HCT116 (cell line): ENCODE measurements at regions not wholly inside any gene's neighbourhood (a gene's known extent, or its start where the extent isn't known, plus 50 kb on each side); places are given as distances from the start of the nearest gene placed in this dataset.

Source experiments
- ATAC-seq: fragments of 200-7000 bp; cut with Tn5 transposase; 2 replicates; pipeline ENCODE4 v1.9.1; 2020; ENCODE audit warnings: mild to moderate bottlenecking, moderate library complexity
- BruUV-seq: library from RNA; stranded (reverse); fragments of 400-500 nt; replicated peaks from 2 replicates; lab custom pipeline; 2021; lab: Mats Ljungman, UMichigan
- CTCF ChIA-PET: fragments of 300-600 bp; sonication (Branson Sonifier 250); formaldehyde crosslinking; loops from one replicate; lab custom pipeline; 2021; ENCODE audit warnings: antibody characterized with exemption; lab: Charles Lee
- POLR2A ChIA-PET: fragments of 300-600, 350-600 bp; sonication (Branson Sonifier 250); formaldehyde crosslinking; loops from one replicate; lab custom pipeline; 2021; ENCODE audit warnings: antibody characterized with exemption; lab: Charles Lee
- RAD21 ChIA-PET, 2 experiments: fragments of 300-600 bp; sonication (Branson Sonifier 250); formaldehyde crosslinking; loops; one replicate each; lab custom pipeline; 2023; ENCODE audit warnings: low total read pairs in 2 of 2; ENCODE audit not compliant: uncharacterized antibody in 2 of 2, unreplicated experiment in 2 of 2, low non-redundant PET in 1 of 2; lab: Charles Lee
- DNase-seq: peaks from one replicate; pipeline ENCODE4 v3.0.0-alpha.2; 2010; ENCODE audit warnings: low read depth, low spot score
- H2AFZ ChIP-seq: fragments of 200-600 bp; shearing (Covaris generic), sonication (generic); 2 replicates; pipeline ENCODE4 v1.6.1; 2017; ENCODE audit warnings: low read depth, mixed run types, mixed read lengths, antibody characterized with exemption, low read length; ENCODE audit not compliant: poor library complexity, severe bottlenecking
- H3K27ac ChIP-seq: 2 replicates; pipeline ENCODE4 v1.5.1; 2012; ENCODE audit warnings: low read depth, low read length
- H3K27me3 ChIP-seq: fragments of 200-600 bp; sonication (generic); 2 replicates; pipeline ENCODE4 v1.6.1; 2016; ENCODE audit warnings: mixed run types, low read length, mixed read lengths; ENCODE audit not compliant: insufficient read depth
- H3K36me3 ChIP-seq, 2 experiments: fragments of 200-500 bp in 1 of 2; fragments of 200-600 bp in 1 of 2; sonication (Bioruptor generic) in 1 of 2; sonication (generic) in 1 of 2; 2 replicates each; pipeline versions ENCODE4 v1.5.1 to v1.6.1; 2014 to 2016; ENCODE audit warnings: low read length in 2 of 2, inconsistent platforms in 1 of 2, mixed read lengths in 1 of 2, mixed run types in 1 of 2; ENCODE audit not compliant: insufficient read depth in 2 of 2, control insufficient read depth in 1 of 2
- H3K4me1 ChIP-seq, 2 experiments: fragments of 200-600 bp in 1 of 2; sonication (generic) in 1 of 2; 2 replicates each; pipeline versions ENCODE4 v1.5.1 to v1.6.1; 2012 to 2017; ENCODE audit warnings: low read length in 2 of 2, inconsistent platforms in 1 of 2, mild to moderate bottlenecking in 1 of 2, mixed read lengths in 1 of 2, mixed run types in 1 of 2, moderate library complexity in 1 of 2; ENCODE audit not compliant: insufficient read depth in 2 of 2, control insufficient read depth in 1 of 2
- H3K4me2 ChIP-seq: fragments of 200-600 bp; sonication (generic); 2 replicates; pipeline ENCODE4 v1.6.1; 2017; ENCODE audit warnings: mixed run types, low read length, mixed read lengths
- H3K4me3 ChIP-seq, 2 experiments: fragments of 200-600 bp in 1 of 2; sonication (generic) in 1 of 2; replicated peaks in 1 of 2; 2 replicates each; pipeline ENCODE4 v1.5.1; 2011 to 2016; ENCODE audit warnings: low read length in 2 of 2, control low read depth in 1 of 2, low read depth in 1 of 2, mild to moderate bottlenecking in 1 of 2, mixed read lengths in 1 of 2, mixed run types in 1 of 2
- H3K79me2 ChIP-seq: fragments of 200-600 bp; sonication (generic); 2 replicates; pipeline ENCODE4 v1.6.1; 2017; ENCODE audit warnings: mild to moderate bottlenecking, mixed run types, low read length, moderate library complexity, mixed read lengths; ENCODE audit not compliant: insufficient read depth
- H3K9ac ChIP-seq: fragments of 200-600 bp; sonication (generic); 2 replicates; pipeline ENCODE4 v1.6.1; 2016; ENCODE audit warnings: low read length, mixed read lengths
- H3K9me2 ChIP-seq: fragments of 200-600 bp; sonication (generic), shearing (Covaris generic); 2 replicates; pipeline ENCODE4 v1.6.1; 2017; ENCODE audit warnings: mixed run types, mild to moderate bottlenecking, moderate library complexity; ENCODE audit not compliant: insufficient read depth
- H3K9me3 ChIP-seq, 2 experiments: fragments of 200-500 bp in 1 of 2; fragments of 200-600 bp in 1 of 2; sonication (Bioruptor generic) in 1 of 2; sonication (generic) in 1 of 2; 2 replicates each; pipeline ENCODE4 v1.6.1; 2014 to 2017; ENCODE audit warnings: low read length in 2 of 2, mixed read lengths in 2 of 2, inconsistent platforms in 1 of 2, low read depth in 1 of 2, mild to moderate bottlenecking in 1 of 2, mixed run types in 1 of 2, moderate library complexity in 1 of 2; ENCODE audit not compliant: control insufficient read depth in 1 of 2, insufficient read depth in 1 of 2
- H4K20me1 ChIP-seq: fragments of 200-600 bp; sonication (generic), shearing (Covaris generic); 2 replicates; pipeline ENCODE4 v1.6.1; 2017; ENCODE audit warnings: mixed run types, mild to moderate bottlenecking, moderate library complexity; ENCODE audit not compliant: insufficient read depth
- CBX3 ChIP-seq: IDR thresholded peaks from 2 replicates; pipeline ENCODE4 v1.6.1; 2012; ENCODE audit warnings: low read depth
- CEBPB ChIP-seq: IDR thresholded peaks from 2 replicates; pipeline ENCODE4 v1.6.1; 2012; ENCODE audit warnings: low read depth
- EGR1 ChIP-seq: IDR thresholded peaks from 2 replicates; pipeline ENCODE4 v1.6.1; 2012; ENCODE audit warnings: low read depth
- ELF1 ChIP-seq: IDR thresholded peaks from 2 replicates; pipeline ENCODE4 v1.6.1; 2012; ENCODE audit warnings: low read depth, borderline replicate concordance
- FOSL1 ChIP-seq: IDR thresholded peaks from 2 replicates; pipeline ENCODE4 v1.6.1; 2012; ENCODE audit warnings: low read depth
- REST ChIP-seq: IDR thresholded peaks from 2 replicates; pipeline ENCODE4 v1.6.1; 2012; ENCODE audit warnings: low read depth
- SIN3A ChIP-seq: IDR thresholded peaks from 2 replicates; pipeline ENCODE4 v1.6.1; 2012; ENCODE audit warnings: low read depth
- SP1 ChIP-seq: IDR thresholded peaks from 2 replicates; pipeline ENCODE4 v1.6.1; 2012; ENCODE audit warnings: low read depth
- SRF ChIP-seq: IDR thresholded peaks from 2 replicates; pipeline ENCODE4 v1.6.1; 2012; ENCODE audit warnings: low read depth
- TCF7L2 ChIP-seq: IDR thresholded peaks from 2 replicates; pipeline ENCODE4 v1.7.0; 2011; ENCODE audit warnings: borderline replicate concordance, inconsistent platforms; ENCODE audit not compliant: insufficient read depth, insufficient read length; ENCODE audit errors: extremely low read depth
- ZBTB33 ChIP-seq: IDR thresholded peaks from 2 replicates; pipeline ENCODE4 v1.6.1; 2011; ENCODE audit warnings: mild to moderate bottlenecking, low read length, moderate library complexity; ENCODE audit not compliant: insufficient replicate concordance; ENCODE audit errors: extremely low read depth
- ZFX ChIP-seq: fragments of 450-650 bp; IDR thresholded peaks from 2 replicates; pipeline ENCODE4 v1.6.1; 2017
- ZNF274 ChIP-seq: fragments of 200-500 bp; sonication (Bioruptor generic); IDR thresholded peaks from 2 replicates; pipeline ENCODE4 v1.6.1; 2014; ENCODE audit warnings: mild to moderate bottlenecking, low read depth, low read length, inconsistent platforms
- intact Hi-C: fragments of 100-400 bp; cut with micrococcal nuclease; formaldehyde crosslinking; loops from 2 replicates; pipeline ENCODE4 v1.10.0; 2022
- TF ChIP-seq, protein P1 (sequence below): IDR thresholded peaks from 2 replicates; pipeline ENCODE4 v1.6.1; 2012

- TF ChIP-seq EGR1 (no peak), ZBTB33 (no peak), ZFX (no peak), ZNF274 (no peak)
- intact Hi-C loops, result no loop called here
- Histone ChIP-seq H2AFZ (no peak overlapping the region), H3K27ac (no peak overlapping the region), H3K9me2 (no peaks in the 10 kb centered on the region), H3K36me3 (no peaks in the 10 kb centered on the region), H3K9ac (no peak overlapping the region), H3K9me3 (no peaks in the 10 kb centered on the region), H3K4me3 (no peak overlapping the region), H3K4me1 (peaks cover 0 to 8% of the 10 kb centered on the region in 2 experiments; a peak in 2 of 4 replicates), H3K27me3 (no peaks in the 10 kb centered on the region), H3K4me2 (no peak overlapping the region), H3K79me2 (no peaks in the 10 kb centered on the region), H4K20me1 (no peaks in the 10 kb centered on the region)
- ChIA-PET CTCF (no interaction called here), RAD21 (no interaction called here), POLR2A (no interaction called here)
- BruUV-seq, result no TSS peak
- ATAC-seq (no peak), DNase-seq (no peak)
These were observed 211.6 kb downstream of the TRIB2 start for GRCh38 chr2:12928197-12928774.

DNA sequence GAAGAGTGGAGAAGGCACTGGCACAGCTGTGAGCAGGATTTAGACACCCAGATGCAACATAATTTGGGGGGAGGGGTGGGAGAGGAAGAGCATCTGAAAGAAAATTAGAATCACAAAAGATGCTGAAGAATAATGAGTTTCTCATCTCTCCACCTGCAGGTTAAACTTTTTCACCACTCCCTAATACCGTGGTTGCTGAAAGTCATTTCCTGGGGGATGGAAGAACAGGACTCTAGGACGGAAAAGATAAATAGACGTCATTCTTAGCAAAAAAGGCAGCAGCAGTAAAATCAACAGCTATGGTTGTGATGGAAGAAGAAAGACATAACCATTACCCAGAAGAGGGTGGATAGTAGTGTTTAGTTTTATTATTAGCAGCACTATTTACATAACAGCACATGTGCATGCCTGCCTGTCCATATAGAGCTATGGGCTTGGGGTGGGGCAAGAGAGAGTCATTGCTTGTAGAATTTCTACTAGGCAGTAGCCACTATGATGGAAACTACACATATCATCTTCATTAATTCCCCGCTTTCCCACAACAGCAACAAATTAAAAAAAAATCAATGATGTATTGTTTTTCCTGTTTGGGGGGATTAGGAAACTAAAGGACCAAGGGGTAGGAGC lies 212.2 kb downstream of the TRIB2 start:
- ChIA-PET CTCF (no interaction called here), RAD21 (no interaction called here), POLR2A (no interaction called here)
- Histone ChIP-seq H3K4me1 (peaks cover 0 to 8% of the 10 kb centered on the region in 2 experiments; a peak in 2 of 4 replicates), H3K4me3 (no peak overlapping the region), H3K9me2 (no peaks in the 10 kb centered on the region), H3K9me3 (no peaks in the 10 kb centered on the region), H3K79me2 (no peaks in the 10 kb centered on the region), H3K27ac (no peak overlapping the region), H3K9ac (no peak overlapping the region), H2AFZ (no peak overlapping the region), H3K4me2 (no peak overlapping the region), H3K36me3 (no peaks in the 10 kb centered on the region), H4K20me1 (no peaks in the 10 kb centered on the region), H3K27me3 (no peaks in the 10 kb centered on the region)
- intact Hi-C loops, result no loop called here
- DNase-seq (no peak), ATAC-seq (no peak)
- BruUV-seq, result no TSS peak
- TF ChIP-seq SP1 (no peak), ELF1 (no peak), TCF7L2 (no peak), CEBPB (no peak), SRF (no peak), SIN3A (no peak), ZNF274 (no peak), REST (no peak), CBX3 (no peak), FOSL1 (no peak)
- TF ChIP-seq, protein P1, sequence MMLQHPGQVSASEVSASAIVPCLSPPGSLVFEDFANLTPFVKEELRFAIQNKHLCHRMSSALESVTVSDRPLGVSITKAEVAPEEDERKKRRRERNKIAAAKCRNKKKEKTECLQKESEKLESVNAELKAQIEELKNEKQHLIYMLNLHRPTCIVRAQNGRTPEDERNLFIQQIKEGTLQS, result no peak
